ENCODE measurements at regions not wholly inside any gene's neighbourhood (a gene's known extent, or its start where the extent isn't known, plus 50 kb on each side); places are given as distances from the start of the nearest gene placed in this dataset.

- ChIA-PET POLR2A (no interaction called here), CTCF (no interaction called here)
- Mint-ChIP-seq H3K27ac (no peak overlapping the region), H3K4me1 (no peaks in the 10 kb centered on the region), H3K36me3 (ENCODE audit: low read depth) (no peaks in the 10 kb centered on the region), H3K4me3 (no peak overlapping the region), H3K27me3 (no peaks in the 10 kb centered on the region), H3K9me3 (no peaks in the 10 kb centered on the region)
- DNase-seq: no peak
Measured at GRCh38 chr11:15806217-15806616, 550.1 kb downstream of the SOX6 start.

- no peak for DNase-seq
- Mint-ChIP-seq H3K36me3 (ENCODE audit: low read depth) (no peaks in the 10 kb centered on the region), H3K9me3 (no peaks in the 10 kb centered on the region), H3K4me1 (no peaks in the 10 kb centered on the region), H3K4me3 (no peak overlapping the region), H3K27ac (no peak overlapping the region), H3K27me3 (no peaks in the 10 kb centered on the region)
- ChIA-PET CTCF (no interaction called here), POLR2A (no interaction called here)
Measured at GRCh38 chr11:15807827-15808226, 548.5 kb downstream of the SOX6 start.

DNA sequence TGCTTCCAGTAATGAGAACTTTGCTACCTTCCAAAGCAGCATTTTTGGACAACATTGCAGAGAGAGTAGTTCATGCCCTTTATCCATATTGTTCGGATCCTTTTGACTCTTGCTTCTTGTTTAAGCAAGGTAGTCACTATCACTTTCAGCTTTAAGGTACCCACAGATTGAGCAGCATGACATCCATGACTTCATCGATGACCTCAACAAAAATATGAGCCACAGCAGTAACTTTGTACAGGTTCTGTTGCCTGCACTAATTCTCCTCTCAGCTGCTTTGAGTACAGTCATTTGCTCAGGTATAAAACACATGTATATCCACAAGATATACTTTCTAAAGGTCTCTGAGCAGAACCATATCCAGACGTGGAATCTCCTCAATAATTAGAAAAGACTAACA, 546.3 kb downstream of the SOX6 start:
- Mint-ChIP-seq H3K36me3 (ENCODE audit: low read depth) (no peaks in the 10 kb centered on the region), H3K9me3 (no peaks in the 10 kb centered on the region), H3K4me1 (no peaks in the 10 kb centered on the region), H3K27ac (no peak overlapping the region), H3K27me3 (peaks cover 1% of the 10 kb centered on the region), H3K4me3 (no peak overlapping the region)
- ChIA-PET CTCF (no interaction called here), POLR2A (no interaction called here)
- DNase-seq: no peak

- H3K4me3 Mint-ChIP-seq: no peak overlapping the region
- no peaks in the 10 kb centered on the region for H3K36me3 Mint-ChIP-seq (ENCODE audit: low read depth)
- H3K27ac Mint-ChIP-seq: no peak overlapping the region
- H3K9me3 Mint-ChIP-seq: no peaks in the 10 kb centered on the region
- DNase-seq: no peak
- POLR2A ChIA-PET: no interaction called here
- H3K4me1 Mint-ChIP-seq: no peaks in the 10 kb centered on the region
- peaks cover 2% of the 10 kb centered on the region for H3K27me3 Mint-ChIP-seq
- CTCF ChIA-PET: no interaction called here
Measured at GRCh38 chr11:15810525-15810924, 545.8 kb downstream of the SOX6 start.

DNA sequence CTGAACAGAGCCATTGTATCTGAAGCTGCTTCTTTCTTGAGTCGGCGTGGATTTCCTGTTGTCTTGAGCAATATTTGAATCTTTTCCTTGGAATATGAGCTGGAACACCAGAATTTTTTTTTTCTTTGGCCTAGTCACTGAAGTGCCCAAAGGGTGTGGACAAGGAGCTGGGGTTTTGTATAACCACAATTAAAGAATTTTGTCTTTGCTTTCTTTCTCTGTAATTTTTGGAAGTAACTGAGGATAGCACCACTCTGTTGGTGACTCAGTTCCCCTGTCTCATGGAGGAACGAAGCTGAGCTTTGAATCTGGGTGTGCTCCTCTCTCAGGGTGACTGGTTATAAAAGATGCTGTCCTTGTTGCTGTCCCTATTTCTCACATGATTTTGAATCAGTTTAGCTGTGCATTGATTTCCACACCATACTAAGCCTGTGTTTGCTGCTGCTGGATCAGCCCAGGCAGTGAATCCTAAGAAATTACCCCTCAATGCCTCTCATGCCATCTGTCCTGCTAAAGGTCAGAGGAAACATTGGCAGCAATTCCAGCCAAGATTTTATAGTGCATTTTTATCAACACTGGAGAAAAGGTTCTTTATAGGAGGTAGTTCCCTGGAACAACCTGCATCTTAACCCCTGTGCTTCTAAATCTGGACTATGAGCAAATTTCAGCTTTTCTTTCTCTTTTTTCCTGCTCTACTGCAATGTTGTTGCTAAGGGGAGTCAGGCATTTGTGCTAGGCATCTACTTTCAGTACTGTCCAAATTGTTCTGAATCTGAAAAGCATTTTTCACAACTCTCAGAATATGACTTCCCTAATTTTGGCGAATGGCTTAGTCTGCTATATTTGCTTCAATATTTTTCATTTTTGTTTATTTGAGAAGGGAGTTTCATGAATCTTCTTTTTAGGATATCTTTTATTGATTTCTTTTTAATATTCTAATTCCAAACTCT, 540.8 kb downstream of the SOX6 start:
- peaks cover 2% of the 10 kb centered on the region for H3K27me3 Mint-ChIP-seq
- H3K27ac Mint-ChIP-seq: no peak overlapping the region
- ChIA-PET CTCF (no interaction called here), POLR2A (no interaction called here)
- H3K9me3 Mint-ChIP-seq: peaks cover 2% of the 10 kb centered on the region
- no peak for DNase-seq
- no peak overlapping the region for H3K4me3 Mint-ChIP-seq
- H3K36me3 Mint-ChIP-seq (ENCODE audit: low read depth): no peaks in the 10 kb centered on the region
- H3K4me1 Mint-ChIP-seq: peaks cover 2% of the 10 kb centered on the region

GRCh38 chr11:15816260-15816871, 540.0 kb downstream of the SOX6 start:
- Mint-ChIP-seq H3K4me3 (no peak overlapping the region), H3K27me3 (peaks cover 2% of the 10 kb centered on the region), H3K27ac (no peak overlapping the region), H3K36me3 (ENCODE audit: low read depth) (no peaks in the 10 kb centered on the region), H3K4me1 (peaks cover 2% of the 10 kb centered on the region), H3K9me3 (peaks cover 2% of the 10 kb centered on the region)
- no peak for DNase-seq
- CTCF ChIA-PET: no interaction called here
- POLR2A ChIA-PET: no interaction called here

GRCh38 chr11:15817001-15817400, 539.3 kb downstream of the SOX6 start:
- POLR2A ChIA-PET: no interaction called here
- Mint-ChIP-seq H3K27me3 (peaks cover 2% of the 10 kb centered on the region), H3K9me3 (peaks cover 2% of the 10 kb centered on the region), H3K4me1 (peaks cover 2% of the 10 kb centered on the region), H3K36me3 (ENCODE audit: low read depth) (no peaks in the 10 kb centered on the region), H3K4me3 (no peak overlapping the region), H3K27ac (no peak overlapping the region)
- CTCF ChIA-PET: no interaction called here
- no peak for DNase-seq

- Mint-ChIP-seq H3K27me3 (peaks cover 2% of the 10 kb centered on the region), H3K36me3 (ENCODE audit: low read depth) (no peaks in the 10 kb centered on the region), H3K27ac (no peak overlapping the region), H3K9me3 (peaks cover 2% of the 10 kb centered on the region), H3K4me1 (peaks cover 2% of the 10 kb centered on the region), H3K4me3 (no peak overlapping the region)
- DNase-seq: no peak
- ChIA-PET CTCF (interaction anchor here (0.6 to 1.1 kb wide), 2 partner anchors 16 to 485 kb away, joined by 3 to 4 read pairs; no protein-coding TSS in a partner anchor), POLR2A (no interaction called here)
Measured at GRCh38 chr11:15818132-15818842, 538.1 kb downstream of the SOX6 start.

DNA sequence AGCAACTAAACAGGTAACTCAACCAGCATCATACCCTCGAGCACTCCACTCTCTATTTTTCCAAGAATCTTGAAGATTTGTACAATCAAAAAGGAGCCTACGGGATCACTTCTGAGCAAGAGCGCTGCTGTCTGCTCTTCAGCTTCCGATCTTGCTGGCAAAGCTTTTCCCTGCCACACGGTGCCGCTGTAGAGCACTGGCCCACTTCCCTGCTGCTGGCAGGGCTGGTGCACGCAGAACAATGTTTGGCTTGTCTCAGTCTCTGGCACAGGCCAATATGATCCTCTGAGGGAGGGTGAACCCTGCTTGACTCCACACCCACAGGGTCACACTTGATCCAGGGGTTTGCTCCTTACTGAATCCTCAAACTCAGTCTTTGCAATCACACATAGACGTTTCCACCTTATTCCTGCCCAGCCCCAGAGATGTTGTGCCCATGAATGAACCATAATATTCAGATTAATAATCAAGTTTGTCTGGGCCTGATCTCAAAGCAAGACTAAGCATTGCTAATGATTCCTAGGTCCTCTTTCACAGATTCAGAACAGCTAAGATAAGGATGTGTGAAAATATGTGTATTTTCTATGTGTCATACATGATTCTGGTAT, 536.6 kb downstream of the SOX6 start:
- Mint-ChIP-seq H3K36me3 (ENCODE audit: low read depth) (no peaks in the 10 kb centered on the region), H3K4me1 (peaks cover 2% of the 10 kb centered on the region), H3K4me3 (no peak overlapping the region), H3K9me3 (peaks cover 2% of the 10 kb centered on the region), H3K27me3 (peaks cover 2% of the 10 kb centered on the region), H3K27ac (no peak overlapping the region)
- peak; percentile 35 for DNase-seq
- ChIA-PET POLR2A (no interaction called here), CTCF (no interaction called here)

DNA sequence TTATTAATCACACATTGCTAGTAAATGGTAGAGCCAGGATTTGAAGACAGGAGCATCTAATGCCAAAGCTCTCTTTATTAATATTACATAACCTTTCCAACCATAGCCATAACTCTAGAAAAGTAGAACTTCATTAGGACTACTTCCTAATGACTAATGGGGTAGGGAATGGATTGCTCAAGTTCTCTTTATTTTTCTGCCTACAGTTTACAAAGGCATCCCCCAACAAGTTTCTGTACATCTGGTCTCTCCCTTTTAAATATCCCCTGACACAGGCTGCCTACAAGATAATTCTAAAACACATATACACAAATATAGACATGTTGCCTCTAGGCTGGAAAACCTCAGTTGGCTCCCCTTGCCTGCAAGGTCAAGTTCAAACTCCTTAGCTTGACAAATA, 534.9 kb downstream of the SOX6 start:
- no peaks in the 10 kb centered on the region for H3K36me3 Mint-ChIP-seq (ENCODE audit: low read depth)
- peaks cover 2% of the 10 kb centered on the region for H3K4me1 Mint-ChIP-seq
- H3K9me3 Mint-ChIP-seq: no peaks in the 10 kb centered on the region
- ChIA-PET POLR2A (no interaction called here), CTCF (no interaction called here)
- no peak for DNase-seq
- H3K27ac Mint-ChIP-seq: no peak overlapping the region
- no peak overlapping the region for H3K4me3 Mint-ChIP-seq
- no peaks in the 10 kb centered on the region for H3K27me3 Mint-ChIP-seq

GRCh38 chr11:15824060-15824459, 532.3 kb downstream of the SOX6 start:
- Mint-ChIP-seq H3K27ac (no peak overlapping the region), H3K9me3 (no peaks in the 10 kb centered on the region), H3K4me3 (no peak overlapping the region), H3K4me1 (no peaks in the 10 kb centered on the region), H3K27me3 (no peaks in the 10 kb centered on the region), H3K36me3 (ENCODE audit: low read depth) (no peaks in the 10 kb centered on the region)
- ChIA-PET CTCF (no interaction called here), POLR2A (no interaction called here)
- no peak for DNase-seq

GRCh38 chr11:15825976-15826650, 530.2 kb downstream of the SOX6 start:
- Mint-ChIP-seq H3K9me3 (no peaks in the 10 kb centered on the region), H3K36me3 (ENCODE audit: low read depth) (no peaks in the 10 kb centered on the region), H3K27ac (no peak overlapping the region), H3K27me3 (no peaks in the 10 kb centered on the region), H3K4me1 (no peaks in the 10 kb centered on the region), H3K4me3 (no peak overlapping the region)
- ChIA-PET CTCF (no interaction called here), POLR2A (no interaction called here)
- no peak for DNase-seq

DNA sequence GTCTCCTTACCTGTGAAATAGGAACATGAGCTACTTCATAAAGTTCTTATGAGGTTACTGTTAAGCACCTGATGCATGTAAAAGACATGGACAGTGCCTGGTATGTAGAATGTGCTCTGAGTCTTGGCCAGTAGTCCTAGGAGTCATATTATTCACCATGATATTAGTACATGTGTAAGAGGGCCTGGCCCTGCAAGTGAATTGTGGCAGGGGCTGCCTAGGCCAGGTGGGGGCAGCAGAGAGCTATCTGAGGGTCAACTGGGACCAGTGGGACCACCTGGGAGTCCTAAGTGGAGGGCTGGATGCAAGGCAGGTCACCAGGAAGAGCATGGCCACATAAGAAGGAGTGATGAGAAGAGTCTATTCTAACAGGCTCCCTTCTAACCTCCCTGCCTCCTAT, 529.5 kb downstream of the SOX6 start:
- Mint-ChIP-seq H3K27ac (no peak overlapping the region), H3K36me3 (ENCODE audit: low read depth) (no peaks in the 10 kb centered on the region), H3K9me3 (no peaks in the 10 kb centered on the region), H3K4me1 (no peaks in the 10 kb centered on the region), H3K27me3 (no peaks in the 10 kb centered on the region), H3K4me3 (no peak overlapping the region)
- POLR2A ChIA-PET: no interaction called here
- CTCF ChIA-PET: no interaction called here
- DNase-seq: peak; percentile 6

Measured in activated CD4-positive, alpha-beta T cell treated with anti-CD3 and anti-CD28 coated beads, Interleukin-2, amount 10 ng/mL, durations not matched to agents 7 days and 5 days (primary cell).